HG03108 (cell line): ENCODE measurements at regions not wholly inside any gene's neighbourhood (a gene's known extent, or its start where the extent isn't known, plus 50 kb on each side); places are given as distances from the start of the nearest gene placed in this dataset.

Experiments used
- ATAC-seq: cut with Tn5 transposase; IDR thresholded peaks from one replicate; pipeline ENCODE4 v1.9.1; 2021; ENCODE audit warnings: moderate library complexity; ENCODE audit not compliant: unreplicated experiment

GRCh38 chr2:16615687-16616615 lies 49.7 kb downstream of the CYRIA start:
- ATAC-seq: no peak

GRCh38 chr2:16615246-16615645 lies 50.4 kb downstream of the CYRIA start:
- ATAC-seq: no peak

- no peak for ATAC-seq
Observed at GRCh38 chr2:16614314-16614860, 51.2 kb downstream of the CYRIA start.

- ATAC-seq: no peak
Observed at GRCh38 chr2:16613539-16614011, 52.1 kb downstream of the CYRIA start.

- no peak for ATAC-seq
Observed at GRCh38 chr2:16612490-16612889, 53.1 kb downstream of the CYRIA start.

- no peak for ATAC-seq
Observed at GRCh38 chr2:16609786-16610185, 55.8 kb downstream of the CYRIA start.

- peak; percentile 92 for ATAC-seq
Observed at GRCh38 chr2:16608661-16609643, 56.7 kb downstream of the CYRIA start.

- no peak for ATAC-seq
Observed at GRCh38 chr2:16607301-16607700, 58.3 kb downstream of the CYRIA start.

GRCh38 chr2:16604236-16604635 lies 61.4 kb downstream of the CYRIA start:
- no peak for ATAC-seq

GRCh38 chr2:16591370-16591933 lies 74.2 kb downstream of the CYRIA start:
- ATAC-seq: no peak

GRCh38 chr2:16589465-16589864 lies 76.2 kb downstream of the CYRIA start:
- no peak for ATAC-seq

- ATAC-seq: no peak
Observed at GRCh38 chr2:16588565-16588964, 77.1 kb downstream of the CYRIA start.

GRCh38 chr2:16587601-16588000 lies 78.0 kb downstream of the CYRIA start:
- ATAC-seq: no peak

GRCh38 chr2:16584824-16585540 lies 80.7 kb downstream of the CYRIA start:
- no peak for ATAC-seq

- ATAC-seq: no peak
Observed at GRCh38 chr2:16584084-16584483, 81.5 kb downstream of the CYRIA start.

GRCh38 chr2:16581241-16581640 lies 84.4 kb downstream of the CYRIA start:
- no peak for ATAC-seq

GRCh38 chr2:16578081-16578480 lies 87.6 kb downstream of the CYRIA start:
- ATAC-seq: no peak

- ATAC-seq: no peak
Observed at GRCh38 chr2:16570516-16570915, 95.1 kb downstream of the CYRIA start.

GRCh38 chr2:16568998-16569784 lies 96.4 kb downstream of the CYRIA start:
- no peak for ATAC-seq
